PC-3 (cell line): ENCODE measurements at regions not wholly inside any gene's neighbourhood (a gene's known extent, or its start where the extent isn't known, plus 50 kb on each side); places are given as distances from the start of the nearest gene placed in this dataset.

ENCODE experiments used
- ATAC-seq: fragments of 200-7000 bp; cut with Tn5 transposase; 2 replicates; pipeline ENCODE4 v1.9.1; 2020; ENCODE audit warnings: mild to moderate bottlenecking, moderate library complexity
- BruUV-seq: library from RNA; stranded (reverse); fragments of 400-500 nt; replicated peaks from 2 replicates; lab custom pipeline; 2021; lab: Mats Ljungman, UMichigan
- CTCF ChIA-PET: fragments of 300-600 bp; sonication (Branson Sonifier 250); formaldehyde crosslinking; loops from one replicate; lab custom pipeline; 2022; ENCODE audit warnings: antibody characterized with exemption; lab: Charles Lee
- POLR2A ChIA-PET: fragments of 300-600 bp; sonication (Branson Sonifier 250); formaldehyde crosslinking; loops from one replicate; lab custom pipeline; 2022; ENCODE audit warnings: antibody characterized with exemption; ENCODE audit not compliant: unreplicated experiment; lab: Charles Lee
- DNase-seq: peaks from one replicate; pipeline ENCODE4 v3.0.0-alpha.2; 2015
- H2AFZ ChIP-seq: fragments of 300-600 bp; sonication (generic); 2 replicates; pipeline ENCODE4 v1.6.0; 2016; ENCODE audit warnings: antibody characterized with exemption, low read length
- H3F3A ChIP-seq: fragments of 300-600 bp; sonication (generic); one replicate; pipeline ENCODE4 v1.6.0; 2017; ENCODE audit warnings: antibody characterized with exemption, low read length, control low read depth, mild to moderate bottlenecking; ENCODE audit not compliant: unreplicated experiment
- H3K27ac ChIP-seq: fragments of 300-600 bp; sonication (generic); 2 replicates; pipeline ENCODE4 v1.5.1; 2016; ENCODE audit warnings: mild to moderate bottlenecking, low read length
- H3K27me3 ChIP-seq: fragments of 300-600 bp; sonication (generic); 2 replicates; pipeline ENCODE4 v1.6.1; 2016; ENCODE audit warnings: low read length, mixed read lengths
- H3K36me3 ChIP-seq: fragments of 300-600 bp; sonication (generic); 2 replicates; pipeline ENCODE4 v1.6.1; 2016; ENCODE audit warnings: low read depth, mixed run types, low read length, mixed read lengths
- H3K4me1 ChIP-seq: fragments of 300-600 bp; sonication (generic); 2 replicates; pipeline ENCODE4 v1.5.1; 2016; ENCODE audit warnings: low read length; ENCODE audit not compliant: insufficient read depth
- H3K4me2 ChIP-seq: fragments of 300-600 bp; sonication (generic); 2 replicates; pipeline ENCODE4 v1.6.0; 2016; ENCODE audit warnings: low read length
- H3K4me3 ChIP-seq: fragments of 300-600 bp; sonication (generic); 2 replicates; pipeline ENCODE4 v1.5.1; 2016; ENCODE audit warnings: mild to moderate bottlenecking, low read length, mixed read lengths
- H3K79me2 ChIP-seq: fragments of 300-600 bp; sonication (generic); 2 replicates; pipeline ENCODE4 v1.6.1; 2017; ENCODE audit warnings: low read length, mixed read lengths
- H3K9ac ChIP-seq: fragments of 300-600 bp; sonication (generic); 2 replicates; pipeline ENCODE4 v1.6.0; 2016; ENCODE audit warnings: mild to moderate bottlenecking, low read length
- H3K9me2 ChIP-seq: fragments of 300-600 bp; sonication (generic); replicated peaks from 2 replicates; pipeline ENCODE4 v1.6.1; 2016; ENCODE audit warnings: mixed run types, low read length, mixed read lengths
- H3K9me3 ChIP-seq: fragments of 300-600 bp; sonication (generic); 2 replicates; pipeline ENCODE4 v1.6.1; 2016; ENCODE audit warnings: low read length, mixed read lengths
- H4K20me1 ChIP-seq: fragments of 300-600 bp; sonication (generic); 2 replicates; pipeline ENCODE4 v1.6.1; 2016; ENCODE audit warnings: low read length, mixed read lengths
- EZH2 ChIP-seq: fragments of 300-600 bp; sonication (generic); IDR thresholded peaks from one replicate; pipeline ENCODE4 v1.6.1; 2017; ENCODE audit warnings: antibody characterized with exemption, mild to moderate bottlenecking, low read length; ENCODE audit not compliant: unreplicated experiment
- EZH2phosphoT487 ChIP-seq: fragments of 300-600 bp; sonication (generic); IDR thresholded peaks from 2 replicates; pipeline ENCODE4 v1.6.1; 2018; ENCODE audit warnings: mild to moderate bottlenecking, antibody characterized with exemption, low read length, borderline replicate concordance
- intact Hi-C: fragments of 100-400 bp; cut with micrococcal nuclease; formaldehyde crosslinking; loops from 2 replicates; pipeline ENCODE4 v1.9.0; 2023
- TF ChIP-seq, protein P1 (sequence below): fragments of 300-600 bp; sonication (generic); conservative IDR thresholded peaks from 2 replicates; pipeline ENCODE4 v1.5.1; 2017; ENCODE audit warnings: antibody characterized with exemption, low read depth, mild to moderate bottlenecking, low read length

DNA sequence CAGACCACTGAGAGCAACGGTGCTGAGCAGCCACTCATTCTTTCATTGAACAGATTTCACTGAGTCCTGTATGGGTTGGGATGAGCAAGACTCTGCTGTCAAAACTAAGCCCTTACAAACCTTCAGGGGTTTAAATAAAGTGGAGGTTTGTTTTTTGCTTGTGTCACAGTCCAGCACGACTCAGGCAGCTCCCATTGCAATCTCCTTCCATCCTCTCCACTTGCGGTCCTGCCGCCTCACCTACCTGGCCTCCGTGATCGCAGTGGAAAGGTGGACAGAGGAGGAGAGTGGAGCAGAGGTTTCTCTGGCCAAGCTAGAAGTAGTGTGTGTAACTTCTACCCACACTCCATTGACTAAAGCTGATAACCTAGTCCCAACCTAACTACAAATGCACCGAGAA is 332.2 kb downstream of the ZNF516 start:
- Histone ChIP-seq H4K20me1 (no peaks in the 10 kb centered on the region), H3K9me3 (no peaks in the 10 kb centered on the region), H3K4me2 (no peak overlapping the region), H3F3A (no peaks in the 10 kb centered on the region), H3K27ac (no peak overlapping the region), H3K9me2 (no peaks in the 10 kb centered on the region), H3K36me3 (no peaks in the 10 kb centered on the region), H3K4me3 (no peak overlapping the region), H3K4me1 (no peaks in the 10 kb centered on the region), H3K79me2 (no peaks in the 10 kb centered on the region), H3K9ac (no peak overlapping the region), H3K27me3 (peaks cover 19% of the 10 kb centered on the region; the same call in 1 of the 2 replicates), H2AFZ (no peak overlapping the region)
- intact Hi-C loops, result no loop called here
- BruUV-seq, result no TSS peak
- ATAC-seq, result no peak
- TF ChIP-seq, protein P1, sequence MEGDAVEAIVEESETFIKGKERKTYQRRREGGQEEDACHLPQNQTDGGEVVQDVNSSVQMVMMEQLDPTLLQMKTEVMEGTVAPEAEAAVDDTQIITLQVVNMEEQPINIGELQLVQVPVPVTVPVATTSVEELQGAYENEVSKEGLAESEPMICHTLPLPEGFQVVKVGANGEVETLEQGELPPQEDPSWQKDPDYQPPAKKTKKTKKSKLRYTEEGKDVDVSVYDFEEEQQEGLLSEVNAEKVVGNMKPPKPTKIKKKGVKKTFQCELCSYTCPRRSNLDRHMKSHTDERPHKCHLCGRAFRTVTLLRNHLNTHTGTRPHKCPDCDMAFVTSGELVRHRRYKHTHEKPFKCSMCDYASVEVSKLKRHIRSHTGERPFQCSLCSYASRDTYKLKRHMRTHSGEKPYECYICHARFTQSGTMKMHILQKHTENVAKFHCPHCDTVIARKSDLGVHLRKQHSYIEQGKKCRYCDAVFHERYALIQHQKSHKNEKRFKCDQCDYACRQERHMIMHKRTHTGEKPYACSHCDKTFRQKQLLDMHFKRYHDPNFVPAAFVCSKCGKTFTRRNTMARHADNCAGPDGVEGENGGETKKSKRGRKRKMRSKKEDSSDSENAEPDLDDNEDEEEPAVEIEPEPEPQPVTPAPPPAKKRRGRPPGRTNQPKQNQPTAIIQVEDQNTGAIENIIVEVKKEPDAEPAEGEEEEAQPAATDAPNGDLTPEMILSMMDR, result no peak
- TF ChIP-seq EZH2 (no peak), EZH2phosphoT487 (no peak)
- no peak for DNase-seq
- CTCF ChIA-PET, result no interaction called here
- POLR2A ChIA-PET, result no interaction called here

DNA sequence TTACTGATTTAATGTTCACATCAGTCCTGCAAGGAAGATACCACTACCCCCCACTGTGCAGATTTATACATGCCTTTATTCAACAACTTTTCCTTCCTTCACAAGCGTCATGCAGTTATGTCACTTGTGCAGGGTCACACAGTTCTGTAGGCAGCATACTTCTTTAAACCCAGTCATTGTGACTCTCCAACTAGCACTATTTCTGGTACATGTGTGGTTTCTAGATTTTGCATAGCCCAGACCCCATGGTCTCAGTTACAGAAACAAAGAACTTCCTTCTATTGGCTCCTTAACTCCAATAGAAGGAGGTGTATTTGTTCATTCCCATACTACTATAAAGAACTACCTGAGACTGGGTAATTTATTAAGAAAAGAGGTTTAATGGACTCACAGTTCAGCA is 333.1 kb downstream of the ZNF516 start:
- Histone ChIP-seq H3K4me2 (no peak overlapping the region), H3K36me3 (no peaks in the 10 kb centered on the region), H3K9ac (no peak overlapping the region), H2AFZ (no peak overlapping the region), H4K20me1 (no peaks in the 10 kb centered on the region), H3K4me3 (no peak overlapping the region), H3K9me2 (no peaks in the 10 kb centered on the region), H3K4me1 (no peaks in the 10 kb centered on the region), H3K9me3 (no peaks in the 10 kb centered on the region), H3F3A (no peaks in the 10 kb centered on the region), H3K79me2 (no peaks in the 10 kb centered on the region), H3K27ac (no peak overlapping the region), H3K27me3 (peaks cover 10% of the 10 kb centered on the region; the same call in 1 of the 2 replicates)
- ChIA-PET POLR2A (no interaction called here), CTCF (no interaction called here)
- ATAC-seq (no peak), DNase-seq (no peak)
- TF ChIP-seq, protein P1, result no peak
- TF ChIP-seq EZH2phosphoT487 (no peak), EZH2 (no peak)
- intact Hi-C loops, result no loop called here
- no TSS peak for BruUV-seq

DNA sequence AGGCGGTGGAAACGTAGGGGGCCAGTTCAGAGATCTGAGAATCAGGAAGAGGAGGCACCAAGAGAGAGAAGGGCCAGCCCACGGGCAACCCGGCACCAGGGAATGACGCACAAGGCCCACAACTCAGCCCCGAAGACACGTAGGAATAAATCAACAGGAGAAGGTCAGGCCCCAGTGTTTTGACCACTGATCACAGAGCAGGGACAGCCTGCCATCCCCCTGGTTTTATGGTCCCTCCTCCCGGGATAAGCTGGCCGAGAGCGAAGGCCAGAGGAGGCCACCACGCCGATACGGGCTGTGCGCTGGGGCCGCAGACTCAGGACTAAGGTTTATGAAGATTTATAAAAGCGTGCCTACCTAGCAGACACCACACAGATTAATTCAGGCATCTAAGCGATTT is 341.4 kb downstream of the ZNF516 start:
- POLR2A ChIA-PET, result no interaction called here
- no TSS peak for BruUV-seq
- Histone ChIP-seq H3F3A (no peaks in the 10 kb centered on the region), H3K4me2 (no peak overlapping the region), H2AFZ (no peak overlapping the region), H3K9me2 (no peaks in the 10 kb centered on the region), H3K9me3 (no peaks in the 10 kb centered on the region), H3K27ac (no peak overlapping the region), H3K36me3 (no peaks in the 10 kb centered on the region), H3K79me2 (no peaks in the 10 kb centered on the region), H3K27me3 (peaks cover 51% of the 10 kb centered on the region), H3K4me3 (no peak overlapping the region), H3K4me1 (no peaks in the 10 kb centered on the region), H4K20me1 (no peaks in the 10 kb centered on the region), H3K9ac (no peak overlapping the region)
- intact Hi-C loops, result no loop called here
- TF ChIP-seq, protein P1, result no peak
- TF ChIP-seq EZH2phosphoT487 (no peak), EZH2 (no peak)
- CTCF ChIA-PET, result no interaction called here
- ATAC-seq, result no peak
- DNase-seq, result no peak
